Calu3 (cell line): ENCODE measurements at regions not wholly inside any gene's neighbourhood (a gene's known extent, or its start where the extent isn't known, plus 50 kb on each side); places are given as distances from the start of the nearest gene placed in this dataset.

Source experiments
- BruUV-seq: library from RNA; stranded (reverse); fragments of 400-500 nt; replicated peaks from 2 replicates; lab custom pipeline; 2021; lab: Mats Ljungman, UMichigan
- CTCF ChIA-PET: fragments of 300-600 bp; sonication (Branson Sonifier 250); formaldehyde crosslinking; loops from one replicate; lab custom pipeline; 2022; ENCODE audit warnings: antibody characterized with exemption; lab: Charles Lee
- DNase-seq: peaks from one replicate; pipeline ENCODE4 v3.0.0; 2022
- H3K27ac Mint-ChIP-seq: one replicate; pipeline ENCODE4 v1.8.0; 2022; ENCODE audit warnings: mixed read lengths; ENCODE audit not compliant: unreplicated experiment
- H3K27me3 Mint-ChIP-seq: one replicate; pipeline ENCODE4 v1.8.0; 2022; ENCODE audit warnings: mixed read lengths; ENCODE audit not compliant: unreplicated experiment
- H3K36me3 Mint-ChIP-seq: one replicate; pipeline ENCODE4 v1.8.0; 2022; ENCODE audit warnings: mild to moderate bottlenecking, moderate library complexity, mixed read lengths; ENCODE audit not compliant: insufficient read depth, unreplicated experiment
- H3K4me1 Mint-ChIP-seq: one replicate; pipeline ENCODE4 v1.8.0; 2022; ENCODE audit warnings: mild to moderate bottlenecking, low read depth, mixed read lengths; ENCODE audit not compliant: unreplicated experiment
- H3K4me3 Mint-ChIP-seq: one replicate; pipeline ENCODE4 v1.8.0; 2022; ENCODE audit warnings: mild to moderate bottlenecking, low read depth, moderate library complexity, mixed read lengths; ENCODE audit not compliant: unreplicated experiment
- H3K9me3 Mint-ChIP-seq: one replicate; pipeline ENCODE4 v1.8.0; 2022; ENCODE audit warnings: low read depth, mixed read lengths; ENCODE audit not compliant: unreplicated experiment
- CTCF ChIP-seq: fragments of 200-600 bp; IDR thresholded peaks from one replicate; pipeline ENCODE4 v1.8.0; 2022; ENCODE audit warnings: antibody characterized with exemption; ENCODE audit not compliant: unreplicated experiment
- intact Hi-C: fragments of 100-400 bp; cut with micrococcal nuclease; formaldehyde crosslinking; loops from one replicate; pipeline ENCODE4 v1.10.0; 2022; ENCODE audit not compliant: unreplicated experiment

GRCh38 chr2:51105811-51106210, 73.9 kb upstream of the NRXN1 start:
- H3K36me3 Mint-ChIP-seq, result no peaks in the 10 kb centered on the region
- H3K27ac Mint-ChIP-seq, result no peak overlapping the region
- H3K4me1 Mint-ChIP-seq, result peaks cover 10% of the 10 kb centered on the region
- H3K9me3 Mint-ChIP-seq, result peaks cover 8% of the 10 kb centered on the region
- TF ChIP-seq CTCF, result no peak
- no peak overlapping the region for H3K4me3 Mint-ChIP-seq
- CTCF ChIA-PET, result no interaction called here
- DNase-seq, result no peak
- H3K27me3 Mint-ChIP-seq, result no peaks in the 10 kb centered on the region
- intact Hi-C loops, result no loop called here
- BruUV-seq, result no TSS peak

GRCh38 chr2:51103205-51103604, 71.3 kb upstream of the NRXN1 start:
- DNase-seq, result peak; percentile 21
- BruUV-seq, result no TSS peak
- Mint-ChIP-seq H3K4me1 (peaks cover 10% of the 10 kb centered on the region), H3K27ac (no peak overlapping the region), H3K36me3 (no peaks in the 10 kb centered on the region), H3K4me3 (no peak overlapping the region), H3K9me3 (peaks cover 11% of the 10 kb centered on the region), H3K27me3 (no peaks in the 10 kb centered on the region)
- TF ChIP-seq CTCF, result no peak
- CTCF ChIA-PET, result no interaction called here
- intact Hi-C loops, result no loop called here

GRCh38 chr2:51093016-51093415, 61.1 kb upstream of the NRXN1 start:
- no TSS peak for BruUV-seq
- intact Hi-C loops, result no loop called here
- no peak for DNase-seq
- H3K9me3 Mint-ChIP-seq, result peaks cover 3% of the 10 kb centered on the region
- TF ChIP-seq CTCF, result no peak
- no peaks in the 10 kb centered on the region for H3K4me1 Mint-ChIP-seq
- CTCF ChIA-PET, result no interaction called here
- no peak overlapping the region for H3K4me3 Mint-ChIP-seq
- H3K27ac Mint-ChIP-seq, result no peak overlapping the region
- no peaks in the 10 kb centered on the region for H3K27me3 Mint-ChIP-seq
- H3K36me3 Mint-ChIP-seq, result no peaks in the 10 kb centered on the region

- TF ChIP-seq CTCF, result no peak
- intact Hi-C loops, result no loop called here
- CTCF ChIA-PET, result no interaction called here
- H3K27ac Mint-ChIP-seq, result no peak overlapping the region
- H3K27me3 Mint-ChIP-seq, result no peaks in the 10 kb centered on the region
- H3K4me1 Mint-ChIP-seq, result no peaks in the 10 kb centered on the region
- no peak for DNase-seq
- no peaks in the 10 kb centered on the region for H3K36me3 Mint-ChIP-seq
- BruUV-seq, result no TSS peak
- H3K9me3 Mint-ChIP-seq, result peaks cover 10% of the 10 kb centered on the region
- H3K4me3 Mint-ChIP-seq, result no peak overlapping the region
These were observed 53.6 kb upstream of the NRXN1 start for GRCh38 chr2:51085420-51086068.
